ENCODE measurements at regions not wholly inside any gene's neighbourhood (a gene's known extent, or its start where the extent isn't known, plus 50 kb on each side); places are given as distances from the start of the nearest gene placed in this dataset.

DNA sequence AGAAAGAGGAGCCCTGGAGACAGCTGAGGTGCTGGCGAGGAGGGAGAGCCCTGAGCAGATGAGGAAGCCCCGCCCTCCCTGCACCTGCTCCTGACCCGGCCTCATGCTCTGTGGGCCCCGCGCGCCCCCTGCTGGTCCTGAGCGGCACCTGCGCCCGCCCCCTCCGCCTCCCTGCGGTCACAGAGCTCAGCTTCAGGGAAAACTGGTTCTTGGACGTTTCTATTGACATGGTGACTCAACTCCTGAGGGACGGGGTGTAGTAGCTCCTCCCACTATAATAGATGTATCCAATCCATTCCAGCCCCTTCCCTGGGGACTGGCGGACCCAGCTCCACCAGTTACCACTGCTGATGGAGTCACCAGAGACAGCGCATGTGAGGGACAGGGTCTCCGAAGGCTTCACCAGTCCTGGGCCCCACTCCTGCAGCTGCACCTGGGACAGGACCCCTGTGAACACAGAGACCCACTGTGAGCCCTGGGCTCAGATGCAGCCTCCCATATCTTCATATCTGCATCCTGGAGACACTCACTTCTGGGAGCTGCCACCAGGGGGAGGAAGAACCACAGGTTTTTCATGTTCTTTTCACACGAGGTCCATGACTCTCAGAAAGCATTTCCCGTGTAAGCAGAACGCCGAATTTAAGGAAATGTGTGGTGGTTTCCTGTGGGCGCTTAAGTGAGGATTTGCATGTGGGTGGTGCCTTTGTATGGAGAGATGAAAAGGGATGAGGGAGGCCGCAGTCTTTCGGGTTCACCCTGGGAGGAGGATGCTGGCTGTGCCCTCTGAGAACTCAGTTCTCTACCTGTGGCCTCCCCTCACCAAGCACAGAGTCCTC lies 1346.4 kb downstream of the TMEM121 start:
- DNase-seq (ENCODE audit: low spot score), result no peak

DNA sequence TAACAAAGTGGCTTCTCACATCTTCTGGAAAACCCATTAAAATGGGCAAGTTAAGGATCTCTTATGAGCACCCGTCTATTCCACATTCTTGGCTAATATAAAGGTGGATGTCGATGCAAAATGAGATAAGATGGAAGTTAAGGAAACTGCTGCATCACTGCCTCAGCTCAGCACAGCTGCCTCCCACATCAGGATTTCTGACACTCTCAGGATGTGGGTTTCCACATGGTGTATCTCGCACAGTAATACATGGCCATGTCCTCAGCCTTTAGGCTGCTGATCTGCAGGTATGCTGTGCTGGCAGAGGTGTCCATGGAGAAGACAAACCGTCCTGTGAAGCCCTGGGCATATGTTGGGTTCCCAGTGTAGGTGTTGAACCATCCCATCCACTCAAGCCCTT lies 1348.0 kb downstream of the TMEM121 start:
- no peak for DNase-seq (ENCODE audit: low spot score)

DNA sequence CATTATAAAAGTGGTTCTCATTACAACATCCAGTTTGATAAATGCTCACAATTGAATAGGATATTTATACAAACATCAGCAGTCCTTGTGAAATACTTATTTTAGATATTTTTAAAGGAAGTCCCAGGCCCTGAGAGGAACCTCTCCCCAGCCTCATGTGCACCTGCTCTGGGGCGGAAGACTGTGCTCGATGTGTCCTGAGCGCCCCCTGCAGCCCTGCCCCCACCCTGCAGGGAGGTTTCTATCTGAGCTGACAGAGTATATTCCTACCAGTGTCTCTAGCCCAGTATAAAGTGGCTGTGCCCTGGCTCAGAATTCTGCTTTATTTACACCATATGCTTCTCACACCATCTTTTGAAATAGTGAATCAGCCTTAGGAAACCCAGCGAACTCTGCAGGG lies 1349.1 kb downstream of the TMEM121 start:
- DNase-seq (ENCODE audit: low spot score), result no peak

DNA sequence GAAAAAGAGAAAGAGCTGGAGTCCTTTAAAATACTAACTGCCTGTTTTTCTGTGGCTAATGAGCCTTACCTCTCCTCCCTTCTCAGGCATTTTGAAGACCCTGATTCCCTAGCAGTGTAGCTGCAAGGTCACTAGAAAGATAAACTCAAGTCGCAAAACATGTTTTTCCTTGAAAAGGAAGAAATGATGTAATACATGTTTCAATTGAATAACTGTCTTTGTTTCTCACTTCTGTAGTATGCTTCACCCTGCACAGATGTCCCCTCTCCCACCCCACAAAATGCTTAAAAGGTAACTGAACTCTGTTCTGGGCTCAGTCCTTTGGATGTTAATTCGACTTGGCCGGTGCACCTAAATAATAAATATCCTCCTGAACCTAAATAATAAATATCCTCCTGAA lies 1350.3 kb downstream of the TMEM121 start:
- DNase-seq (ENCODE audit: low spot score), result no peak

DNA sequence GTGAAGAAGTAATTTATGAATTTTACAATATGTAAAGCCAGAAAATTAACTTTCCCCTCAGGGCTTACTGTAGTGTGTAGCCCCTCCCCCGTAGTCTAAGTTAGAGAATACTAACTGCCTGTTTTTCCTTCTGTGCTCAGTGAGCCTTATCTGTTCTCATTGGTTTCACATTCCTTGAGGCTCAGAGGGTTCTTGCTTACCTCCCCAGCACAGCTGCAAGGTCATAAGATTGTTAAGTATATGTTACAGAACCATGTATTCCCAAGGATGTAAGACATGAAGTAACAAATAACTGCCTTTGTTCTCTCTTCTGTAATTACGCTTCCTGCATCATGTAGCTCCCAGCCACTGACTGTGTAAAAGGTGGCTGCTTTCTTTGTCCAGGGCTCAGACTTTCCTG lies 1351.1 kb downstream of the TMEM121 start:
- no peak for DNase-seq (ENCODE audit: low spot score)

DNA sequence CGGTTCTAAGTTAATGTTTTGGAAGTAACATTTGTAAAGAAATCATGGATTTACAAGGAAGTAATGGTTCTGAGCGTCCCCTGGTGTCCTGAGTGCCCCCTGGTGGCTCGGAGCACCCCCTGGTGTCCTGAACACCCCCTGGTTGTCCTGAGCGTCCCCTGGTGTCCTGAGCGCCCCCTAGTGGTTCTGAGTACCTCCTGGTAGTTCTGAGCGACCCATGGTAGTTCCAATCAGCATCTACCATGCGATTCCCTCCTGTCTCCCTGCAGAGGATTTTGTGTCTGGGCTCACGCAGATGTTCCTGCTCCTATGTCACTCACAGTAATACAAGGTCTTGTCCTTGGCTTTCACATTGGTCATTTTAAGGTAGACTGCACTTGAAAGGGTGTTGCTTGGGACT lies 1352.9 kb downstream of the TMEM121 start:
- DNase-seq (ENCODE audit: low spot score), result no peak

DNA sequence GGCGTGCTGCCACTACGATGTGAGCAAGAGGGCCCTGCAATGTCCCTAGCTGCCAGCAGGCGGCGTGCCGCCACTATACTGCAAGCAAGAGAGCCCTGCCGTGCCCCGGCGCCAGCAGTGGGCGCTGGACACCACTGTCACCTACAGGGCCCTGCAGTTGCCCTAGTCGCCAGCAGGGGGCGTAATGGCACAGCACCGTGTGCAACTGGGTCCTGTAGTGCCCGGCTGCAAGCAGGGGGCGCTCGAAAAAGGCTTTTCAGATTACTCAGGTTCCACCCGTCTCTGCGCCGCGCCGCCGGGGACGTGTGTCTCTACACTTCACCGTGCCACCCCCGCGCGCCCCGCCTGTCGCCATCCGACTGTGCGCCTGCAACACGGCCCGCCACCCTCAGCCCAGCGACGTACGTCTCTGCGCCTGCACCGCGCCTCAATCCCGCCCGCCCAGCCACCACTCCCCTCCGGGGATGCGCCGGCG lies 1356.9 kb downstream of the TMEM121 start:
- no peak for DNase-seq (ENCODE audit: low spot score)
